NCI-H2171 (cell line): ENCODE measurements at regions not wholly inside any gene's neighbourhood (a gene's known extent, or its start where the extent isn't known, plus 50 kb on each side); places are given as distances from the start of the nearest gene placed in this dataset.
A peak's percentile ranks its signal among the peaks of the same experiment; 100 is the strongest.

Experiments used
- DNase-seq: peaks from one replicate; lab custom pipeline; 2025; lab: John Stamatoyannopoulos, UW

GRCh38 chr21:32184065-32184464, 94.8 kb downstream of the MIS18A start:
- DNase-seq = peak; percentile 41

- DNase-seq = no peak
Measured at GRCh38 chr21:32183396-32183795, 95.5 kb downstream of the MIS18A start.

GRCh38 chr21:32182449-32182848, 96.4 kb downstream of the MIS18A start:
- DNase-seq = no peak

GRCh38 chr21:32181457-32181856, 97.4 kb downstream of the MIS18A start:
- no peak for DNase-seq

GRCh38 chr21:32174819-32175218, 104.0 kb downstream of the MIS18A start:
- DNase-seq = no peak

GRCh38 chr21:32173121-32173724, 105.6 kb downstream of the MIS18A start:
- DNase-seq = no peak

- no peak for DNase-seq
Measured at GRCh38 chr21:32172106-32172505, 106.7 kb downstream of the MIS18A start.

GRCh38 chr21:32167513-32167912, 111.3 kb downstream of the MIS18A start:
- no peak for DNase-seq

- no peak for DNase-seq
Measured at GRCh38 chr21:32163386-32163785, 115.5 kb downstream of the MIS18A start.

GRCh38 chr21:32162727-32163320, 116.0 kb downstream of the MIS18A start:
- no peak for DNase-seq

GRCh38 chr21:32155226-32155625, 123.6 kb downstream of the MIS18A start:
- no peak for DNase-seq

GRCh38 chr21:32147041-32147440, 131.8 kb downstream of the MIS18A start:
- no peak for DNase-seq

- DNase-seq = no peak
Measured at GRCh38 chr21:32144851-32145250, 134.0 kb downstream of the MIS18A start.

- DNase-seq = no peak
Measured at GRCh38 chr21:32143241-32143939, 135.5 kb downstream of the MIS18A start.

GRCh38 chr21:32141318-32141633, 137.6 kb downstream of the MIS18A start:
- no peak for DNase-seq

GRCh38 chr21:32140604-32141317, 138.1 kb downstream of the MIS18A start:
- DNase-seq = no peak

GRCh38 chr21:32140151-32140550, 138.7 kb downstream of the MIS18A start:
- DNase-seq = no peak

GRCh38 chr21:32138658-32139057, 140.2 kb downstream of the MIS18A start:
- DNase-seq = no peak

- no peak for DNase-seq
Measured at GRCh38 chr21:32137931-32138330, 140.9 kb downstream of the MIS18A start.

- no peak for DNase-seq
Measured at GRCh38 chr21:32137266-32137665, 141.6 kb downstream of the MIS18A start.

- no peak for DNase-seq
Measured at GRCh38 chr21:32136546-32136945, 142.3 kb downstream of the MIS18A start.

- no peak for DNase-seq
Measured at GRCh38 chr21:32135401-32136363, 143.2 kb downstream of the MIS18A start.
